ENCODE measurements at regions not wholly inside any gene's neighbourhood (a gene's known extent, or its start where the extent isn't known, plus 50 kb on each side); places are given as distances from the start of the nearest gene placed in this dataset.
"Not testable (repeated sequence)": the region's sequence is repeated elsewhere in the genome, so short reads cannot be mapped to it uniquely, and the experiment has no call there.

DNA sequence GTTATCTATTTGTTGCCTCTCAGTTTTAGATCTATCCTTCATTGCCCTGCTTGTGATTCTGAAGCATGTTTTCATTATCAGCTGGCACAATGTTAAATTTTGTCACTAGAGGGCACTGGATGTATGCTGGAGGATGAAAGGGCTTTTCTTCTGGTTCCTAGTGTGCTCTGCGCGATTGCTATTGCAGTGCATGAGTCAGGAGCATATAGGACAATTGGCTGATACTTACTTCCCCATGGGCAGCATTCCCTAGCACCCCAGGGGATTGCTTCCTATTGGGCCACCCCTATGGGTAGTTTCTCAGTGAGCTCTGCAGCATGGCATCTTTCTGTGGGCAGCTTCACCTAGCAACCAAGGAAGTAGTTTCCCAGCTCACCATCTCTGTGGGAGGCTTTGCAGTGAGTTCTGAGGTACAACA lies 280.3 kb upstream of the SYNCRIP start:
- peak; percentile 9 for DNase-seq

- DNase-seq: no peak
These were observed 278.1 kb upstream of the SYNCRIP start for GRCh38 chr6:85920782-85921181.

- no peak for DNase-seq
These were observed 274.8 kb upstream of the SYNCRIP start for GRCh38 chr6:85917522-85917921.

- DNase-seq: no peak
These were observed 270.3 kb upstream of the SYNCRIP start for GRCh38 chr6:85913001-85913400.

- no peak for DNase-seq
These were observed 269.9 kb upstream of the SYNCRIP start for GRCh38 chr6:85912582-85912981.

DNA sequence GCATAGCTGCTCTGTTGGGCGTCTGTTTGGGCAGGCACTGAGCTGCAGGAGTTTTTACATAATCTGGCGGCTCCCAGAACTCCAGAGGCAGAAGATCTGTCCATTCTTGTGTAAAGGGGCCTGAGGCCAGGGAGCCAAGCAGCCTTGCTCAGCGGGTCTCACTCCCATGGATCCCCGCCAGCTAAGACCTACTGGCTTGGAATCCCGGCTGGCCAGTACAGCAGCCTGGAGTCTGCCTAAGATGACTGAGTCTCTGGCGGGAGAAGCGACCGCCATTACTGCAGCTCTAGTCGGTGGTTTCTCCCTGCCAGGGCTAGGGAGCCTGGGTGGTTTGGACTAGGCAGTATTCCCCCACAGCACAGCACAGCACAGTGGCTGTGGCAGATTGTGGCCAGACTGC lies 268.4 kb upstream of the SYNCRIP start:
- DNase-seq: no peak

DNA sequence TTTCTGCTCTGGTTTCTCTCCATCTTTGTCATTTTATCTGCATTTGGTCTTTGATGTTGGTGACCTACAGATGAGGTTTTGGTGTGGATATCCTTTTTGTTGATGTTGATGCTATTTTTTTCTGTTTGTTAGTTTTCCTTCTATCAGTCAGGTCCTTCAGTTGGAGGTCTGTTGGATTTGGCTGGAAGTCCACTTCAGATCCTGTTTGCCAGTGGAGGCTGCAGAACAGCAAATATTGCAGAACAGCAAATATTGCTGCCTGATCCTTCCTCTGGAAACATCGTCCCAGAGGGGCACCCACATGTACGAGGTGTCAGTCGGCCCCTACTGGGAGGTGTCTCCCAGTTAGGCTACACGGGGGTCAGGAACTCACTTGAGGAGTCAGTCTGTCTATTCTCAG lies 265.4 kb upstream of the SYNCRIP start:
- DNase-seq: not testable (repeated sequence)

DNA sequence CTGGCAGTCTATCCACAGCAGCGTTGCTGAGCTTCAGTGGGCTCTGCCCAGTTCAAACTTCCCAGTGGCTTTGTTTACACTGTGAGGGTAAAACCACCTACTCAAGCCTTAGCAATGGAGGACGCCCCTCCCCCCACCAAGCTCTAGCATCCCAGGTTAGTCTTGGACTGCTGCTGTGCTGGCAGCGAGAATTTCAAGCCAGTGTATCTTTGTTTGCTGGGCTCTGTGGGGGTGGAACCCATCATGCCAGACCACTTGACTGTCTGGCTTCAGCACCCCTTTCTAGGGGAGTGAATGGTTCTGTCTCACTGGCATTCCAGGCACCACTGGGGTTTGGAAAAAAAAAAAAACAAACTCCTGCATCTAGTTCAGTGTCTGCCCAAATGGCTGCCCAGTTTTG lies 249.7 kb upstream of the SYNCRIP start:
- DNase-seq: no peak

GRCh38 chr6:85887461-85887860 lies 244.8 kb upstream of the SYNCRIP start:
- no peak for DNase-seq

GRCh38 chr6:85868685-85869084 lies 226.0 kb upstream of the SYNCRIP start:
- no peak for DNase-seq

GRCh38 chr6:85867595-85867994 lies 224.9 kb upstream of the SYNCRIP start:
- no peak for DNase-seq

DNA sequence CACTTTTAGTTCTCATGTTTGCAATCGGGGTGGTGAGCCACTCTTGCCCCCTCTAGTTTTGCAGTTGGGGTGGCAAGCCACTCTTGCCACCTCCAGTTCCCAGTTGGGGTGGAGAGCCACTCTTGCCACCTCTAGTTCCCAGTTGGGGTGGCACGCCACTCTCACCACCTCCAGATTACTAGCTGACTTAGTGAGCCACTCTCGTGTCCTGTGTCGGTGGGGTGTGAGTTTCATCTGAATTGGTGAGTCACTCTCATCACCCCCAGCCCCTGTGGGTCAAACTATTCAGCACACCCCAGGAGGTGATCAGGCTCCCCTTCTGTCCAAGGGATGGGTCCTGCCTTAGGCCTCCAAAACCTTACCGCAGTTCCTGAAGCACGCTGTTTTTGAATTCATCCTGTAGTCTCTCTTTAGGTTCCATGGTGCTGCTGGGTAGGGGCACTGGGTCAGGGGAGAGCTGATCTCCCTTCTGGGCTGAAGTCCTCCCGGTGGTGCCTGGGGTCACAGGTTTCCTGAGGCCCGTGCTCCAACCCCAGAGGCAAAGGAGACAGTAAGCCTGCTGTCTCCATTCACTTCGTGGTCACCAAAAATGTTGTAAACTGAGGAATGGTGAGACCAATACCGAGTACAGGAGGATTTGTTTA lies 224.2 kb upstream of the SYNCRIP start:
- no peak for DNase-seq

- no peak for DNase-seq
These were observed 223.7 kb upstream of the SYNCRIP start for GRCh38 chr6:85866370-85866730.

DNA sequence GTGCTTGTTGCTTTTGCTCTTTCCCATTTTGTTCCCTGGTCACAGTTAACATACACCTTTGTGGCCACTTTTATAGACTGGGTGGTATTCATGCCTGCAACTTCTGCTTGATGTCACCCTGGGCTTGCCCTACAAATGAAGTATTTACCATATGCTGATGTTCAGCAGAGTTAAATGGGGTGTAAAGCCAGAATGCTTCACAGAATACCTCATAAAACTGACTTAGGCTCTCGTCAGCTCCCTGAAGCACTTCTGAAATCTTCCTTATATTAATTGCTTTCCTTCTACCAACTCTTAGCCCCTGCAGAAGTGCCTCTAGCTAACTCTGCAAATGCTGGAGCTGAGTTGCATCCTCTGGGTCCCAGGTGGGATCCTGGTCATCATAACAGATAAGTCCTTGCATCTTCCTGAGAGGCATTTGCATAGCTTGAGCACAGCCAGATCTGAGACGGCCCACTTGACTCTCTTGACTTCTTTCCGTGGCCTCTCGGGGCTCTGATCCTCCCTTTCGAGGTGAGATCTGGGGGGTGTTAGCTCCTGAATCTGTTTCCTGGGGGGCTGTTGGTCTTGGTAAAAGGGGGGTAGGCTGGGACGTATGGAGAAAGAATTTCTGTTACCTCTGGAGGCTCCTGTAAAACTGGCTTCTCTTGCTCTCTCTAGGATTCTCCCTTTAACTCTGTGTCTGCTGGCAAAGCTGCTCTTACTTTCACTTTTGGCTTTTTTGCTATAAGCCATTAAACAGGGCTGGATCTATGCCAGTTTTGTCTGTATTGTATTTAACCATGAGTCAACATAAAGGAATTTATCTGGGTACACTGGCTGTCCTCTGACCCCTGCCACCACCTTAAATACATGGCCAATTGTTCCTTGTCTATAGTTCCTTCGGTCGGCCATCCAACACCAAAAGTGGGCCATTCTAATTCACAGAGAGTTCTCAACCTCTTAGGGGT lies 223.0 kb upstream of the SYNCRIP start:
- DNase-seq: no peak

DNA sequence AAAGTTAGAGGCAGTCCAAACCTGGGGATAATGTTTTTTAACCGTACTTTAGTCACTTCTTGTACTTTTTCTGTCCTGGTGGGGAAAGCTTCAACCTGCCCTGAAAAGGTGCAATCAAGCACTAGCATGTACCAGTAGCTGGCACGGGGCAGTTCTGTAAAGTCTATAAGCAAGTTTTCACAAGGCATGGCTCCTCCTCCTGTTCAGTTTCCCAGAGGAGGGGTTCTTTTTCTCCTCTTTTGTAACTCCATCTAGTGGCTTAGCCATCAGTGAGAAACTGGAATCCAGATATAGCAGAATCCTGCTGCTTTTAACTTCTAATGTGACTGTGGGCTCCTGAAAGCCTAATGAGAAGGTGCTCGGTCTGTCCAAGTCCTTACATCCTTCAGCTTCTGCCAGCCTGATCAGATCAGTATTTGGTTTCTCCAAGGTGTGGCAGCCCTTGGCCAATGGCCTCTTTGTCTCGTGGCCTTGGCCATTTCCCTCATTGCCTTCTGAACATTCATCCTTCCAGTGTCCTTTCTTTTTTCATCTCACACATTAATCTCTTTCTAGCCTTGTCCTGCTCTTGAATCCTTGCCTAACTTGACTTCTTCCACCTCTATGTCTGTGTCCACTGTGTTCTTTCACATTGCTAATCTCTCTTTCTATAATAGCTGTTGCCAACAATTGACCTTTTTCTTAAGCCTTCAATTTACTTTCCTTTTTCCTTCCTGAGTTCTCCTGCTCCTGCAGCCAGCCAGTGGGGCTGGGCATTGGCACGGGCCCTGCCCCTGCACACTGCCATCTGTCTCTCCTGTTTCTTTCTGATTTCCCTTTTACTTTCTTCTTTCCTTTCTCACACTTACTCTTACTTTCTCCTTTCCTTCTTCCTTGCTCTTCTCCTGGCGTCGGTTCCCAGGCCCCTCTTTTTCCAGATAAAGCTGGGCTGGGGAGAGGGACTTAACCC lies 222.0 kb upstream of the SYNCRIP start:
- DNase-seq: no peak

- no peak for DNase-seq
These were observed 213.5 kb upstream of the SYNCRIP start for GRCh38 chr6:85856235-85856634.

- not testable (repeated sequence) for DNase-seq
These were observed 195.8 kb upstream of the SYNCRIP start for GRCh38 chr6:85838351-85839119.

- no peak for DNase-seq
These were observed 186.3 kb upstream of the SYNCRIP start for GRCh38 chr6:85828973-85829372.

DNA sequence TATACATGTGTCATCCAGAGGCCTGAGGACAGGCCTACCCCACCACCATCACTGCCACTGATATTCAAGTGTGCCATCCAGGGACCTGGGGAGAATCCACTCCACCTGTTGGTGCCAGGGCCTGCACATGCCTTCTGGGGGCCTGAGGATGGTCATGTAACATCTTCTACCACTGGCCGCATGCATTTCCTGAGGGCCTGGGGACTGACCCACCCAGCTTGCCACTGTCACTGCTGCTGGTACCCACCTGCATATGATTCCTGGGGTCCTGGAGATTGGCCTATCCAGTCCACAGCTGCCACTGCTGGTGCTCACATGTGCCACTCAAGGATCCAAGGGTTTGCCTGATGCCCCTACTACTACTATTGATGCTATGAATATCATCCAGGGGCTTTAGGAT lies 184.3 kb upstream of the SYNCRIP start:
- no peak for DNase-seq

DNA sequence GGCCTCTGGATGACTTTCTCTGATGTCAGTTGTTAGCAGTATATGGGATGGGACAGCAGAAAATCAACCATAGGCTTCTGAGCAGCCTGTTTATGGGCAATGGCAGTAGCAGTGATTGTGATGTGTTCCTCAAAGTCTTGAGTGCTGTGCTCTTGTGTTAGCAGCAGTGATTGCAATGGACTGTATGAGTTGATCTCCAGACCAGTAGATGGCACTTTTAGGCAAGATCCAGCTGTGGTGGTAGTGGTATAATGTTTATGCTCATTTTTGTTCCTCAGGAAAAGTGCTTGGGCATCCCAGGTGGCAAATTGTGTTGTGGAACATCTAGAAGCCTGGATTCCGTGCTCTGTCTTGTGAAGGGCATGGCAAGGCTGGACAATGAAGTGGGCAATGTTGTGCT lies 181.6 kb upstream of the SYNCRIP start:
- no peak for DNase-seq

DNA sequence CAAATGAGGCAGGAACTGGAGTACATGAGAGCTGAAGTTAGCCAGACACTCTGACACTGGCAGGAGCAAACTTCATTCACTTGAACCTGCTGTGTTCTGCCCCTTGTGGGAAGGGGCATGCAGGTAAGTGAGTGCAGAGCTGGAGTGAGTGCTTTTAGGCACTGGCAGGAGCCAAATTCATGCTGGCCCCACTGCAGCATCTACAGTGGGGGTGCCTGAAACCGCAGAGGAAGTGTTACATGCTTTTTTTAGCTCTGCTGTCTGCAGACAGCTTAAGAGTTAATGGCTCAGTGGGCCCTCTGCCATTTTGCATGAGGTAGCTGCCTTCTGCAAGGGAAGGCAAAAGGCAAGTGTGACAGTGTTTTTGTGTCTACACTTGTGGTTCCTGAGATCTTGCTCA lies 167.9 kb upstream of the SYNCRIP start:
- DNase-seq: no peak

DNA sequence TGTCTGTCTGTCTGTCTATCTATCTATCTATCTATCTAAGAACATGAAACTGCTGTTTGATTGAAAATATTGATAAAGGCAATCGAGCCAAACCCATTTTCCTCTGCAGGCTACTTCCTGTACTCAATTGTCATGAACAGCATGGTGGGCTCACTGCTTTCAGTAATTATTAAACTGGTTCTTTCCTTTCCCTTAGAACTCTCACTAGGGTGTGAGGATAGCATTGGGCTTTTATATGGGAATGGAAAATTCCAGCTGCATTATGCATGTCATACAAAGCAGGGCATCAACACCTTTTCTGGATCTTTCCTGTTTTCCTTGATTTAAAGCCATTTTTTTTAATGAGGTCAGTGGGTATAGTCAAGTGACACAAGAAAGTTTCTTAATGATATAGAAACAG lies 161.0 kb upstream of the SYNCRIP start:
- DNase-seq: no peak

Measured in inflammatory macrophage treated with lipopolysaccharide for 4 hours (primary cell).